NCI-H460 (cell line): ENCODE measurements at regions not wholly inside any gene's neighbourhood (a gene's known extent, or its start where the extent isn't known, plus 50 kb on each side); places are given as distances from the start of the nearest gene placed in this dataset.
A peak's percentile ranks its signal among the peaks of the same experiment; 100 is the strongest.

Experiments
- DNase-seq: peaks from one replicate; pipeline ENCODE4 v3.0.0-alpha.2; 2016; ENCODE audit warnings: low read depth; ENCODE audit errors: extremely low read depth

GRCh38 chr3:105923140-105923539 lies 54.3 kb upstream of the CBLB start:
- DNase-seq = no peak

DNA sequence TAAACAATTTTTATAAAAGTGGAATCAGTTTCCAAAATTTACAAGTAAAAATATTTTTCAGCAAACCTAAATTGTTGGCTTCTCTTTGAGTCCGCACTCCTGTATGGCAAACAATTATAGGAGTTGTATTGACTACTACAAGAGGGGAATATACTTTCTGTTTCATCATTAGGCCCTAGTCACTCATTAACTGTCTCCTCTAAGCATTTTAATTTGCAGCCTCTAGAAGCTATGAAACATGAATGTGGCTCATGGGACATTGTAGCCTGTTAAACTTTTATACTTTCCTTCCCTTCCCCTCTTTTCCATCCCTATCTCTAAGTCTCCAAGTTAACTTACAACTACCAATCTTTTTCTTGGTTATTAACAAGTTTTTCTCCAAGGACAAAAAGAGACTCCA lies 58.9 kb upstream of the CBLB start:
- no peak for DNase-seq

GRCh38 chr3:105930733-105931132 lies 61.9 kb upstream of the CBLB start:
- no peak for DNase-seq

GRCh38 chr3:105931500-105931899 lies 62.7 kb upstream of the CBLB start:
- DNase-seq = no peak

GRCh38 chr3:105933871-105934270 lies 65.1 kb upstream of the CBLB start:
- no peak for DNase-seq

DNA sequence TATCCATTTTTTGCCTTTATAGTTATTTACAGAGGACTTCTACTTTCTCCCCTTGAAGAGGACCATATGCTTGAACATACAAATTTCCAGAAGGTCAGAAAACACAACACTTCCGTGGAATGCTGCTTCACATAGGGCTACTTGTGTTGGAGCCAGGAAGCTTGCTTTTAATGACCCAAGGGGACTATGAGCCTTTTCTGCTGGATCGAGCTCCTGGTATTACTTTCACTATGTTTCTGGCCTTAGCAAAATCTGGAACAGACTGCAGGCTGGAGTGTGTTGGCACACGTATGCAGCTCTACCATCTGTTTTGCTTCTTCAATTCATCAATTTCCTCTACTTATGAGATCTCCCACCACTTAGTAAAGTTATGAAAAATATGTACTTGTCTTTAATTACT lies 69.3 kb upstream of the CBLB start:
- no peak for DNase-seq

- no peak for DNase-seq
These were observed 70.0 kb upstream of the CBLB start for GRCh38 chr3:105938806-105939205.

- no peak for DNase-seq
These were observed 75.5 kb upstream of the CBLB start for GRCh38 chr3:105944276-105944675.

DNA sequence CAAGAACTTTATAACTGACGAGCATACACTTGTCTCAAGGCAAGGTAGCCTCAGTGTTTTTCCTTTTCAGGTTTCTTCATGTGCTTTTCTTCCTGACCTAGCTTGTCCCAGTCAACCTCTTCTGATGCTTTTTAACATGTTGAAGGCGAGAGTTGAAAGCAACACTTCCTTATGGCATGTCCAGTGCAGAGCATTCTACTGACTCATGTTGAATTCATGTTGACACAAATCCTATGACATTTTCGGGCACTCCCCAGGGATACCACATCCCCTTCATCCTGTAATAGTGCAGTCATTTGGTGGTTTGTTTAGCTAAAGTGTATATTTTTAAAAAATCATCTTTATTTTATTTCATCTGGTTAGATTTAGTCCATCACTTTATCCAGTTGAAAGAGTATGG lies 75.9 kb upstream of the CBLB start:
- peak; percentile 14 for DNase-seq

- DNase-seq = no peak
These were observed 79.3 kb upstream of the CBLB start for GRCh38 chr3:105948101-105948500.

DNA sequence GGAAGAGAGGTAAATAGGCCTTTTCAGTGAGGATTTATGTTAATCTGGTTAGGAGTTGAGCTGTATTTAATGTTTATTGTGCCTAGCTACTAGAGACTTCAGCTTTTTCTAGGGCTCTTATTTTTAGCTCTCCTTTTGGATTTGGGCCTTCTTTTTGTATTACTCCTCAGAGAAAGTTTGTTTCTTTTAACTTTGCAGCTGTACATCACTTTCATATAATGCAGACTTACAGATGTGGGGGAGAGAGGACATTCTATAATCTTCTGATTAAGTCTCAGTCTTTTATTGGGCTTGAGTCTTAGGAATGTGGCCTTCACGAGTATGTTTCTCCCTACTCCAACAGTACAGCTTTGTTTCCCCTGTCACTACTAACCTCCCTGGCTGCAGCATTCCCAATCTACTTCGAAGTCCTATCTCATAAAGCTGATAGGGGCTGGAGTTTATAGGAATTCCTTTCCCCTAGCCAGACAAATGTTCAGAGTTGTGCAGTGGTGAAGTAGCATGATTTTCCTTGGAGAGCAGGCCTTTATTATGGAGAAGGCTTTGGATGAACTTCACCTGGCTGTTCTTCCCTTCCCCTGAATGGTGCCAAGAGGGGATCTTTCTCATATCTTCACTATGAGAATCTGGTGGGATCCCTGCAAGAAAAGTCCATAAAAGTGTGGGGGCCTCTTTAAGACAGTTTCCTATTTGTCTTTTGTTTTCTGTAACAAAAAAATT lies 82.2 kb upstream of the CBLB start:
- no peak for DNase-seq

DNA sequence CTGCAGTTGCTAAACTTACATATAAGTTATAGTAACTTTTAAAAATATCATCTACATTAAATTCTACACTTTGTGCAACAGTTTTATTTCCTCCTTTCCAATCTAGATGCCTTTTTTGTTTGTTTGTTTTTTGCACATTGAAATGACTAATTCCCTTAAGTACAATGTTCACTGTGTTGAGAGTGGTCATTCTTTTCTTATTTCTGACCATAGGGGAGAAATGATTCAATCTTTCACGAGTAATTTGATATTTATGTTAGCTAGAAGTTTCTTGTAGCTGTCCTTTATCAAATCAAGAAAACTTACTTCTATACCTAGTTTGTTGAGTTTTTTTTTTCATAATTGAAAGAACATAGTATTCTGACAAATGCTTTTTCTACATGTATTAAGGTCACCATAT lies 85.0 kb upstream of the CBLB start:
- no peak for DNase-seq

DNA sequence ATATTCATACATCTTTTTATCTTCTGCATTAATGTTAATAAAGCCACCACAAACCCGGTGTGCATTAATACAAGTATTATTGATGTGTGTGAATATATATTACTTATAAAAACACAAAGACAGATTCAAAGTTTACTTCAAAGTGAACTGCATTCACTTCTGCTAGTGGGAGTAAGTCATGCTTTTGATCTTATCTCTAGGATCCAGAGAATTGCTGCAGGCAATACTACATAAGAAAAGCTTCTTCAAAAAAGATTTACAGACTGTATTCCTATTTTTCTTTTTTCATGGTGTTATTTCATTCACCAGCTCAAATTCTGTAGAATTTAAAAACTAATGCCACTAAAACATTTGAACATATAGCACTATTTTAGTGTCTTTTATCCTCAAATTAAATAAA lies 87.5 kb upstream of the CBLB start:
- no peak for DNase-seq

DNA sequence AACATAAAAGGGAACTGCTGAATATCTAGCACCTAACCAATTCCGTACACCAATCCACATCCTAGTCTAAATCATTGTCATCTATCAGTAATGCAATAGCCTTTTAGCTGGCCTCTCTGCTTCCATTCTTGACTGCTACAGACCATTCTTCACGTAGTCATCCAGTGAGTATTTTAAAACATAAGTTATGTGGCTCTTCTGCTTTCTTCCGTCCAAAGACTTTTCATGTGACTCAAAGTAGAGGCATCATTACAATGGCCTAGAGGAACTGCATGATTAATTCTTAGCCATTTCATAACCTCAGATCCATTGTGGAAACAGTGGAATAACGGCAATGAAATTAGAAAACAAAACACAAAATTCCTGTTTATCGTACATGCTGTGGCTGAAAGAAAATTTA lies 88.9 kb upstream of the CBLB start:
- no peak for DNase-seq

DNA sequence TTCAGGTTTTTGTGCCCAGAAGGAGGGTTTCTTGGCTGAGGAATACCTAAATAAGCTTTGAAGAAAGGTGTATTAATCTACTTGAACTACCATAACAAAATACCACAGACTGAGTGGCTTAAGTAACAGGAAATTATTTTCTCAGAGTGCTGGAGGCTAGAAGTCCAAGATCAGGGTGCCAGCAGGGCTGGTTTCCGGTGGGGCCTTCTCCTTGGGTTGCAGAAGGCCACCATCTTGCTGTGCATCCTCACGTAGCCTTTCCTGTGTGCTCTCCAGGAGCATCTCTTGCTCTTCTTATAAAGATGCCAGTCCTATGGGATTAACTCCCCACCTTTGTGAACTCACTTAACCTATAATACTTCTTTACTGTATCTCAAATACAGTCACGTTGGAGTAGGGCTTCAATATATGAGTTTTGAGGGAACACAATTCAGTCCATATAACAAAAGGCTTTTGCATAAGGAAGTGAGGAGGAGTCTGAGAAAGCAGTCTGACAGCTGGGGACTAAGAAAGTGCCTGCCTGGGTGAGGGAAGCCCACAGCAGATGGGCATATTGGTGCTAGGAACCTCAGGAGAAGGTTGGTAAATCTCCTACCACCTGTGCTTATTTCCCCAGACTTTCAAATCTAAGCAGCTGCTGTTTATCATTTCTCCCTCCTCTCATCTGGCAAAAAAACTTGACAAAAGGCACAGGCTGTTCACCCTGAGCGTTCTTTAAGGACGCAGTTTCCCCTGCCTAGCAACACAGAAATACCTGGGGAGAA lies 89.6 kb upstream of the CBLB start:
- no peak for DNase-seq

GRCh38 chr3:105959851-105960250 lies 91.0 kb upstream of the CBLB start:
- DNase-seq = no peak

DNA sequence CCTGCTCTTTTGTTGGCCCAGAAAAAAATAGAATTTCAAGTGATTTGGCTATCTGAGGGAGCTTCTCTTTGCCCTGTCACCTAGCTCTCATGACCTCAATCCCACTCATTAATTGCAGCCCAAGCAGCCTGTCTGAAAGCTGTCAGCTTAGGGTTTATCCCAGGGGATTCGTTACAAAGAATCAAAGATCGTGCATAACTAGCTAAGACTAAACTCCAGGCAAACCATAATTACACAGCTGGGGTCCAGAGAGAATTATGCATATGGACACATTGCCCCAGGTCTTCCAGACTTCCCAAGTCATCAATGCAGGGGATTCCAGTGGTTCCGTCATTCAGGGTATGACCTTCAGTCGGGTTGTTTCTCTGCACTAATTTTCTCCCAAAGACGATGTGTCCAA lies 91.6 kb upstream of the CBLB start:
- no peak for DNase-seq

DNA sequence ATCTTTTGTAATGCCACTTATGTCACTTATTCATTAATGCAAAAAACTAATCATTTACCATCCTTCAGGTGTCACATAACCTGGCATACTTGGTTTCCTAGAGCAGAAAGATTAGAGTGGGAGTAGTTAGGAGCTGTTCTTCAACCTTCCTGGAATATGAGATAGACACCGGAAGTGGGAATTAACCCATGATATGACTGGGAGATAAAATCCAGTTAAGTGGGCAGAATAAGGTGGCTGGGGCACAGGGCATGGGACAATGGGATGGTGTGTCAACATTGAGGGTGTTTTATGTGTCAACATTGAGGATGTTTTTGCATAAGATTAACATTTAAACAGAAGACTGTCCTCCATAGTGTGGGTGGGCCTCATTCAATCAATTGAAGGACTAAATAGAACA lies 94.3 kb upstream of the CBLB start:
- no peak for DNase-seq

- no peak for DNase-seq
These were observed 96.6 kb upstream of the CBLB start for GRCh38 chr3:105965384-105965783.

- peak; percentile 11 for DNase-seq
These were observed 98.3 kb upstream of the CBLB start for GRCh38 chr3:105967117-105967516.

DNA sequence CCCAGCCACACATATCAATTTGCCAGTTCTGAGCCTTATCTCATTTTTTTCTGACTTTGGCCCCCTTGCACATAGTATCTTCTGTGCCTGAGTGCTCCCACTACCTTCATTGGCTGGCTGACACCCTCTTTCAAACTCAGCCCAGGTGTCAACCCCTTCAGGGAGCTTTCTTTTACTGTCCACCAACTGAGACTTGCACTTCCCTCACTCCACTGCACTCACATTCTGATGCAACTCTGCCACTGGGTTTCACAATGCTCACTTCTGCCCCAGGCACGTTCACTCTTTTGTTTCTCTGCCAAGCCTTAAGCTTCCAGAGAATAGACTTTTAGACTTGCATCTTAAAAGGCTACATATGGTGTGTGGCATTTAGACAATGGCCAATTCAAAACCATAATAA lies 101.5 kb upstream of the CBLB start:
- DNase-seq = no peak

GRCh38 chr3:105972069-105972468 lies 103.3 kb upstream of the CBLB start:
- no peak for DNase-seq

GRCh38 chr3:105974381-105974780 lies 105.6 kb upstream of the CBLB start:
- no peak for DNase-seq
